SU-DHL-6 (cell line): ENCODE measurements at regions not wholly inside any gene's neighbourhood (a gene's known extent, or its start where the extent isn't known, plus 50 kb on each side); places are given as distances from the start of the nearest gene placed in this dataset.

ENCODE experiments used
- CTCF ChIP-seq: fragments of 200-600 bp; sonication (generic); IDR thresholded peaks from one replicate; pipeline ENCODE4 v1.5.1; 2017; ENCODE audit warnings: antibody characterized with exemption, mild to moderate bottlenecking, low read length, moderate library complexity; ENCODE audit not compliant: insufficient read depth, poor library complexity, severe bottlenecking
- EZH2phosphoT487 ChIP-seq: fragments of 200-600 bp; sonication (generic), shearing (Covaris generic); conservative IDR thresholded peaks from 2 replicates; pipeline ENCODE4 v1.6.1; 2018; ENCODE audit warnings: mild to moderate bottlenecking, antibody characterized with exemption, low read length, moderate library complexity, mixed read lengths

GRCh38 chr10:130691776-130692175 lies 555.6 kb downstream of the GLRX3 start:
- TF ChIP-seq CTCF: no peak
- no peak for TF ChIP-seq EZH2phosphoT487
